ENCODE measurements at regions not wholly inside any gene's neighbourhood (a gene's known extent, or its start where the extent isn't known, plus 50 kb on each side); places are given as distances from the start of the nearest gene placed in this dataset.
"Not testable (repeated sequence)": the region's sequence is repeated elsewhere in the genome, so short reads cannot be mapped to it uniquely, and the experiment has no call there.

- not testable (repeated sequence) for DNase-seq
These were observed 100.6 kb downstream of the TMEM168 start for GRCh38 chr7:112689466-112690177.

- no peak for DNase-seq
These were observed 97.9 kb downstream of the TMEM168 start for GRCh38 chr7:112692333-112692732.

GRCh38 chr7:112697211-112697610, 93.0 kb downstream of the TMEM168 start:
- not testable (repeated sequence) for DNase-seq

- DNase-seq = no peak
These were observed 90.3 kb downstream of the TMEM168 start for GRCh38 chr7:112699725-112700513.

- DNase-seq = no peak
These were observed 88.7 kb downstream of the TMEM168 start for GRCh38 chr7:112701456-112701855.

GRCh38 chr7:112707655-112708054, 82.5 kb downstream of the TMEM168 start:
- DNase-seq = no peak

GRCh38 chr7:112708236-112708635, 82.0 kb downstream of the TMEM168 start:
- DNase-seq = no peak

All from kidney glomerular epithelial cell (primary cell).